Panc1 (cell line): ENCODE measurements at regions not wholly inside any gene's neighbourhood (a gene's known extent, or its start where the extent isn't known, plus 50 kb on each side); places are given as distances from the start of the nearest gene placed in this dataset.

Experiments
- ATAC-seq: fragments of 200-7000 bp; cut with Tn5 transposase; 2 replicates; pipeline ENCODE4 v1.9.1; 2020; ENCODE audit warnings: mild to moderate bottlenecking, moderate library complexity
- BruUV-seq: library from RNA; stranded (reverse); fragments of 400-500 nt; replicated peaks from 2 replicates; lab custom pipeline; 2021; lab: Mats Ljungman, UMichigan
- CTCF ChIA-PET: fragments of 300-600 bp; sonication (Branson Sonifier 250); formaldehyde crosslinking; loops from one replicate; lab custom pipeline; 2022; ENCODE audit warnings: antibody characterized with exemption; lab: Charles Lee
- POLR2A ChIA-PET: fragments of 300-600 bp; sonication (Branson Sonifier 250); formaldehyde crosslinking; loops from one replicate; lab custom pipeline; 2022; ENCODE audit warnings: antibody characterized with exemption; lab: Charles Lee
- DNase-seq: peaks from one replicate; pipeline ENCODE4 v3.0.0-alpha.2; 2010; ENCODE audit warnings: low read depth, low spot score
- H3K27ac ChIP-seq: 2 replicates; pipeline ENCODE4 v1.5.1; 2011; ENCODE audit warnings: mild to moderate bottlenecking, low read length, inconsistent platforms
- H3K27me3 ChIP-seq: fragments of 200-500 bp; sonication (Bioruptor generic); 2 replicates; pipeline ENCODE4 v1.6.0; 2014; ENCODE audit warnings: low read length, inconsistent platforms; ENCODE audit not compliant: control insufficient read depth, insufficient read depth
- H3K36me3 ChIP-seq: fragments of 200-500 bp; sonication (Bioruptor generic); 2 replicates; pipeline ENCODE4 v1.5.1; 2014; ENCODE audit warnings: inconsistent platforms, mild to moderate bottlenecking, low read length, moderate library complexity; ENCODE audit not compliant: control insufficient read depth, insufficient read depth
- H3K4me1 ChIP-seq: 2 replicates; pipeline ENCODE4 v1.5.1; 2011; ENCODE audit warnings: inconsistent platforms, mild to moderate bottlenecking, low read length, moderate library complexity; ENCODE audit not compliant: control insufficient read depth, insufficient read depth
- H3K4me3 ChIP-seq, 2 experiments: 2 replicates each; pipeline ENCODE4 v1.5.1; 2011 to 2012; ENCODE audit warnings: low read depth in 2 of 2, low read length in 2 of 2, mild to moderate bottlenecking in 2 of 2, inconsistent platforms in 1 of 2, moderate library complexity in 1 of 2
- H3K9me3 ChIP-seq: fragments of 200-500 bp; sonication (Bioruptor generic); 2 replicates; pipeline ENCODE4 v1.5.1; 2014; ENCODE audit warnings: low read depth, mild to moderate bottlenecking, inconsistent platforms, low read length, moderate library complexity; ENCODE audit not compliant: control insufficient read depth, insufficient read depth
- POLR2AphosphoS5 ChIP-seq: IDR thresholded peaks from 2 replicates; pipeline ENCODE4 v1.6.1; 2012; ENCODE audit warnings: mild to moderate bottlenecking, low read depth, low read length, moderate library complexity
- SIN3A ChIP-seq: IDR thresholded peaks from 2 replicates; pipeline ENCODE4 v1.6.1; 2012; ENCODE audit warnings: low read depth, mild to moderate bottlenecking, low read length, moderate library complexity, borderline replicate concordance; ENCODE audit not compliant: insufficient read depth
- TCF7L2 ChIP-seq: IDR thresholded peaks from 2 replicates; pipeline ENCODE4 v1.6.1; 2011; ENCODE audit warnings: mild to moderate bottlenecking, low read depth, low read length, inconsistent platforms
- in situ Hi-C: cut with HindIII; loops from 2 replicates; pipeline ENCODE4 v1.10.0; 2016; ENCODE audit warnings: low sequenced_read_pairs, low pct_unique_long_range_greater_than_20kb
- intact Hi-C: fragments of 100-400 bp; cut with micrococcal nuclease; formaldehyde crosslinking; loops from one replicate; pipeline ENCODE4 v1.10.0; 2022; ENCODE audit not compliant: unreplicated experiment
- TF ChIP-seq, protein P1 (sequence below): fragments of 450-650 bp; IDR thresholded peaks from 2 replicates; pipeline ENCODE4 v1.5.1; 2017; ENCODE audit warnings: mild to moderate bottlenecking
- TF ChIP-seq, protein P2 (sequence below), 2 experiments: IDR thresholded peaks; 2 replicates each; pipeline ENCODE4 v1.6.1; 2011 to 2012; ENCODE audit warnings: low read depth in 2 of 2, control low read depth in 1 of 2, low read length in 1 of 2, mild to moderate bottlenecking in 1 of 2, moderate library complexity in 1 of 2; ENCODE audit not compliant: insufficient read depth in 1 of 2

DNA sequence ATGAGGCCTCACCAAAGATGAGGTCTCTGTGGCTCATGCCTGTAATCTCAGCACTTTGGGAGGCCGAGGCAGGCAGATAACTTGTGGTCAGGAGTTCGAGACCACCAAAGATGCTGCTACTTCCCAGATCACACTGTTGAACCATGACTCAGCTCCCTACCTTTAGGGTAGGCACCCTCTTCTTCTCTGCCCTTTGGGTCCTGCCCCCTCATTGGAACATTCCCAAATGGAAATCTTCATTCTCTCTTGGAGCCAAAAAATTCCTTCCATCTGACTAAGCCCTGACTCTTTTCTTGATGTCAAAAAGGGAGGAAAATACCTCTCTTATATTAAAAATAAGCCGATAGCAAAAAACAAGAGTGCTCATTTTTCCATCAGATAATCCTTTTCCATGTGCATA, 183.5 kb downstream of the PAX3 start:
- DNase-seq (no peak), ATAC-seq (no peak)
- Histone ChIP-seq H3K4me3 (no peak overlapping the region), H3K27ac (no peak overlapping the region), H3K36me3 (no peaks in the 10 kb centered on the region), H3K9me3 (no peaks in the 10 kb centered on the region), H3K4me1 (no peaks in the 10 kb centered on the region), H3K27me3 (no peaks in the 10 kb centered on the region)
- TF ChIP-seq, protein P1, sequence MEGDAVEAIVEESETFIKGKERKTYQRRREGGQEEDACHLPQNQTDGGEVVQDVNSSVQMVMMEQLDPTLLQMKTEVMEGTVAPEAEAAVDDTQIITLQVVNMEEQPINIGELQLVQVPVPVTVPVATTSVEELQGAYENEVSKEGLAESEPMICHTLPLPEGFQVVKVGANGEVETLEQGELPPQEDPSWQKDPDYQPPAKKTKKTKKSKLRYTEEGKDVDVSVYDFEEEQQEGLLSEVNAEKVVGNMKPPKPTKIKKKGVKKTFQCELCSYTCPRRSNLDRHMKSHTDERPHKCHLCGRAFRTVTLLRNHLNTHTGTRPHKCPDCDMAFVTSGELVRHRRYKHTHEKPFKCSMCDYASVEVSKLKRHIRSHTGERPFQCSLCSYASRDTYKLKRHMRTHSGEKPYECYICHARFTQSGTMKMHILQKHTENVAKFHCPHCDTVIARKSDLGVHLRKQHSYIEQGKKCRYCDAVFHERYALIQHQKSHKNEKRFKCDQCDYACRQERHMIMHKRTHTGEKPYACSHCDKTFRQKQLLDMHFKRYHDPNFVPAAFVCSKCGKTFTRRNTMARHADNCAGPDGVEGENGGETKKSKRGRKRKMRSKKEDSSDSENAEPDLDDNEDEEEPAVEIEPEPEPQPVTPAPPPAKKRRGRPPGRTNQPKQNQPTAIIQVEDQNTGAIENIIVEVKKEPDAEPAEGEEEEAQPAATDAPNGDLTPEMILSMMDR: no peak
- no peak for TF ChIP-seq TCF7L2
- TF ChIP-seq SIN3A: no peak
- TF ChIP-seq POLR2AphosphoS5: no peak
- TF ChIP-seq, protein P2, sequence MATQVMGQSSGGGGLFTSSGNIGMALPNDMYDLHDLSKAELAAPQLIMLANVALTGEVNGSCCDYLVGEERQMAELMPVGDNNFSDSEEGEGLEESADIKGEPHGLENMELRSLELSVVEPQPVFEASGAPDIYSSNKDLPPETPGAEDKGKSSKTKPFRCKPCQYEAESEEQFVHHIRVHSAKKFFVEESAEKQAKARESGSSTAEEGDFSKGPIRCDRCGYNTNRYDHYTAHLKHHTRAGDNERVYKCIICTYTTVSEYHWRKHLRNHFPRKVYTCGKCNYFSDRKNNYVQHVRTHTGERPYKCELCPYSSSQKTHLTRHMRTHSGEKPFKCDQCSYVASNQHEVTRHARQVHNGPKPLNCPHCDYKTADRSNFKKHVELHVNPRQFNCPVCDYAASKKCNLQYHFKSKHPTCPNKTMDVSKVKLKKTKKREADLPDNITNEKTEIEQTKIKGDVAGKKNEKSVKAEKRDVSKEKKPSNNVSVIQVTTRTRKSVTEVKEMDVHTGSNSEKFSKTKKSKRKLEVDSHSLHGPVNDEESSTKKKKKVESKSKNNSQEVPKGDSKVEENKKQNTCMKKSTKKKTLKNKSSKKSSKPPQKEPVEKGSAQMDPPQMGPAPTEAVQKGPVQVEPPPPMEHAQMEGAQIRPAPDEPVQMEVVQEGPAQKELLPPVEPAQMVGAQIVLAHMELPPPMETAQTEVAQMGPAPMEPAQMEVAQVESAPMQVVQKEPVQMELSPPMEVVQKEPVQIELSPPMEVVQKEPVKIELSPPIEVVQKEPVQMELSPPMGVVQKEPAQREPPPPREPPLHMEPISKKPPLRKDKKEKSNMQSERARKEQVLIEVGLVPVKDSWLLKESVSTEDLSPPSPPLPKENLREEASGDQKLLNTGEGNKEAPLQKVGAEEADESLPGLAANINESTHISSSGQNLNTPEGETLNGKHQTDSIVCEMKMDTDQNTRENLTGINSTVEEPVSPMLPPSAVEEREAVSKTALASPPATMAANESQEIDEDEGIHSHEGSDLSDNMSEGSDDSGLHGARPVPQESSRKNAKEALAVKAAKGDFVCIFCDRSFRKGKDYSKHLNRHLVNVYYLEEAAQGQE (IDR thresholded peaks at IDR 0.05; ENCODE audit: insufficient read depth in 1 of 2, low read depth in 2 of 2, low read length in 1 of 2): no peak
- no TSS peak for BruUV-seq
- in situ Hi-C loops: no loop called here
- ChIA-PET POLR2A (no interaction called here), CTCF (no interaction called here)
- intact Hi-C loops: no loop called here

DNA sequence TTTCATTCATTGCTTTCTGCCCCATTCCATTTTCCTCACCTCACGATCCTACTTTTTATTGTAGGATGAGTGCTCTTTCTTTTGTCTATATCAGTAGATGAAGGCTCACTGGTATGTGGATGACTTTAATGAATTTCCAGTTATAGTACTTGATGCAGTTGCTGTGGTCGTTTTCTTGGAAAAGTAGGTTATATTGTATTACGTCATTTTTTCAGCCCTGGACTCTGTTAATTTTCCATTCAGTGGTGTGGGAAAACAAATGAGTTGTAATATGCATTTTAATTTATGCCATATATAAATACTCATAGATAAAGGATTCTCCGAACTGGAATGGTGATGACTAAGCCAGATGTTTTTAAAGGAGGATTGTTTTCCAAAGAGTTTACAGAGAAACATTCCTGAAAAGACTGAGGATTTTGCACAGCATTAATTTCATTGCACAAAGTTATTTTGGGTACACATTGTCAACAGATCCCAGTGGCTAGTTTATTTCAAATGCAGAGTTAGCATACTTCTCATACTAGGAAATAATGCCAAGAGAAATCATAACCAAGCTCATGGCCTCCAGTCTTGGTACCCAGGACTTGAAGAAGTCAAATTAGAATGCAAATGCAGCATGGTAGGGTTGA, 189.7 kb downstream of the PAX3 start:
- TF ChIP-seq, protein P2 (IDR thresholded peaks at IDR 0.05; ENCODE audit: insufficient read depth in 1 of 2, low read depth in 2 of 2, low read length in 1 of 2): no peak
- TF ChIP-seq TCF7L2 (no peak), POLR2AphosphoS5 (no peak), SIN3A (no peak)
- TF ChIP-seq, protein P1: no peak
- in situ Hi-C loops: no loop called here
- CTCF ChIA-PET: no interaction called here

More for the DNA sequence above, 189.7 kb downstream of the PAX3 start:
- no peak for DNase-seq
- no peak for ATAC-seq
- Histone ChIP-seq H3K9me3 (no peaks in the 10 kb centered on the region), H3K27ac (no peak overlapping the region), H3K4me1 (no peaks in the 10 kb centered on the region), H3K36me3 (no peaks in the 10 kb centered on the region), H3K4me3 (no peak overlapping the region), H3K27me3 (no peaks in the 10 kb centered on the region)
- POLR2A ChIA-PET: no interaction called here
- no TSS peak for BruUV-seq
- intact Hi-C loops: no loop called here
